ENCODE measurements at regions not wholly inside any gene's neighbourhood (a gene's known extent, or its start where the extent isn't known, plus 50 kb on each side); places are given as distances from the start of the nearest gene placed in this dataset.
A peak's percentile ranks its signal among the peaks of the same experiment; 100 is the strongest.

- Histone ChIP-seq H3K4me3 (no peak overlapping the region), H3K36me3 (no peaks in the 10 kb centered on the region), H3K27ac (no peak overlapping the region), H3K9me3 (ENCODE audit: low read depth) (no peaks in the 10 kb centered on the region), H3K27me3 (no peaks in the 10 kb centered on the region), H4K20me1 (ENCODE audit: low read depth) (no peaks in the 10 kb centered on the region), H3K4me2 (no peak overlapping the region), H2AFZ (replicated peaks) (peak overlapping the region; percentile 11), H3K79me2 (ENCODE audit: low read depth) (no peaks in the 10 kb centered on the region), H3K4me1 (peaks cover 8% of the 10 kb centered on the region), H3F3A (ENCODE audit: low read depth) (no peaks in the 10 kb centered on the region), H3K9ac (no peak overlapping the region)
- Mint-ChIP-seq H3K27ac (peak overlapping the region; percentile 47), H3K4me3 (no peak overlapping the region), H3K36me3 (no peaks in the 10 kb centered on the region), H3K27me3 (ENCODE audit: insufficient read depth, low read depth) (peaks cover 9% of the 10 kb centered on the region), H3K9me3 (no peaks in the 10 kb centered on the region), H3K4me1 (peaks cover 28% of the 10 kb centered on the region)
- TF ChIP-seq EZH2 (IDR thresholded peaks at IDR 0.05) (no peak), CTCF (IDR thresholded peaks at IDR 0.05) (no peak), EZH2phosphoT487 (IDR thresholded peaks at IDR 0.05) (no peak)
- DNase-seq (ENCODE audit: low spot score) = no peak
Measured at GRCh38 chr11:116243991-116244390, 528.8 kb downstream of the BUD13 start.

- Mint-ChIP-seq H3K27me3 (ENCODE audit: insufficient read depth, low read depth) (peaks cover 9% of the 10 kb centered on the region), H3K4me3 (no peak overlapping the region), H3K4me1 (peaks cover 27% of the 10 kb centered on the region), H3K9me3 (no peaks in the 10 kb centered on the region), H3K36me3 (no peaks in the 10 kb centered on the region), H3K27ac (no peak overlapping the region)
- no peaks in the 10 kb centered on the region for H3K79me2 ChIP-seq (ENCODE audit: low read depth)
- no peak overlapping the region for H3K4me2 ChIP-seq
- no peaks in the 10 kb centered on the region for H3K27me3 ChIP-seq
- TF ChIP-seq EZH2phosphoT487 (IDR thresholded peaks at IDR 0.05) (no peak), CTCF (IDR thresholded peaks at IDR 0.05) (no peak), EZH2 (IDR thresholded peaks at IDR 0.05) (no peak)
- no peak overlapping the region for H3K27ac ChIP-seq
- H3K9me3 ChIP-seq (ENCODE audit: low read depth) = no peaks in the 10 kb centered on the region
- H3K4me1 ChIP-seq = peaks cover 8% of the 10 kb centered on the region
- H3F3A ChIP-seq (ENCODE audit: low read depth) = no peaks in the 10 kb centered on the region
- no peak overlapping the region for H3K9ac ChIP-seq
- H4K20me1 ChIP-seq (ENCODE audit: low read depth) = no peaks in the 10 kb centered on the region
- no peak overlapping the region for H2AFZ ChIP-seq (replicated peaks)
- no peaks in the 10 kb centered on the region for H3K36me3 ChIP-seq
- no peak for DNase-seq (ENCODE audit: low spot score)
- H3K4me3 ChIP-seq = no peak overlapping the region
Measured at GRCh38 chr11:116242006-116242405, 530.8 kb downstream of the BUD13 start.

GRCh38 chr11:116240710-116241109 lies 532.1 kb downstream of the BUD13 start:
- no peak overlapping the region for H3K4me3 ChIP-seq
- H3K36me3 Mint-ChIP-seq = no peaks in the 10 kb centered on the region
- H3K79me2 ChIP-seq (ENCODE audit: low read depth) = no peaks in the 10 kb centered on the region
- no peaks in the 10 kb centered on the region for H3K9me3 Mint-ChIP-seq
- H2AFZ ChIP-seq (replicated peaks) = no peak overlapping the region
- H3K27me3 Mint-ChIP-seq (ENCODE audit: insufficient read depth, low read depth) = peaks cover 2% of the 10 kb centered on the region
- H4K20me1 ChIP-seq (ENCODE audit: low read depth) = no peaks in the 10 kb centered on the region
- H3K4me3 Mint-ChIP-seq = no peak overlapping the region
- no peak overlapping the region for H3K27ac ChIP-seq
- H3K9ac ChIP-seq = no peak overlapping the region
- no peaks in the 10 kb centered on the region for H3F3A ChIP-seq (ENCODE audit: low read depth)
- H3K9me3 ChIP-seq (ENCODE audit: low read depth) = no peaks in the 10 kb centered on the region
- TF ChIP-seq EZH2phosphoT487 (IDR thresholded peaks at IDR 0.05) (no peak), CTCF (IDR thresholded peaks at IDR 0.05) (no peak), EZH2 (IDR thresholded peaks at IDR 0.05) (no peak)
- H3K27ac Mint-ChIP-seq = no peak overlapping the region
- no peak overlapping the region for H3K4me2 ChIP-seq
- H3K27me3 ChIP-seq = no peaks in the 10 kb centered on the region
- peaks cover 23% of the 10 kb centered on the region for H3K4me1 Mint-ChIP-seq
- DNase-seq (ENCODE audit: low spot score) = no peak
- no peaks in the 10 kb centered on the region for H3K36me3 ChIP-seq
- H3K4me1 ChIP-seq = peaks cover 8% of the 10 kb centered on the region
